EL (cell line): ENCODE measurements at regions not wholly inside any gene's neighbourhood (a gene's known extent, or its start where the extent isn't known, plus 50 kb on each side); places are given as distances from the start of the nearest gene placed in this dataset.

ENCODE experiments used
- DNase-seq: peaks from one replicate; pipeline ENCODE4 v3.0.0-alpha.2; 2016

- DNase-seq, result no peak
Measured at GRCh38 chr3:162213196-162213595, 716.6 kb downstream of the OTOL1 start.

- DNase-seq, result peak; percentile 4
Measured at GRCh38 chr3:162213956-162214355, 717.3 kb downstream of the OTOL1 start.

GRCh38 chr3:162217647-162218046 is 721.0 kb downstream of the OTOL1 start:
- DNase-seq, result peak; percentile 12

GRCh38 chr3:162218479-162218878 is 721.9 kb downstream of the OTOL1 start:
- no peak for DNase-seq

- peak; percentile 10 for DNase-seq
Measured at GRCh38 chr3:162224746-162225145, 728.1 kb downstream of the OTOL1 start.

- DNase-seq, result no peak
Measured at GRCh38 chr3:162236949-162237348, 740.3 kb downstream of the OTOL1 start.

GRCh38 chr3:162250782-162251181 is 754.2 kb downstream of the OTOL1 start:
- no peak for DNase-seq

- no peak for DNase-seq
Measured at GRCh38 chr3:162262129-162262528, 765.5 kb downstream of the OTOL1 start.

GRCh38 chr3:162263596-162263995 is 767.0 kb downstream of the OTOL1 start:
- no peak for DNase-seq

GRCh38 chr3:162269636-162270458 is 773.2 kb downstream of the OTOL1 start:
- DNase-seq, result no peak

GRCh38 chr3:162274070-162274469 is 777.5 kb downstream of the OTOL1 start:
- DNase-seq, result no peak

- no peak for DNase-seq
Measured at GRCh38 chr3:162278834-162279233, 782.2 kb downstream of the OTOL1 start.

- DNase-seq, result no peak
Measured at GRCh38 chr3:162285259-162285658, 788.7 kb downstream of the OTOL1 start.

GRCh38 chr3:162287600-162287999 is 791.0 kb downstream of the OTOL1 start:
- no peak for DNase-seq

- DNase-seq, result no peak
Measured at GRCh38 chr3:162292409-162292808, 795.8 kb downstream of the OTOL1 start.

- peak; percentile 97 for DNase-seq
Measured at GRCh38 chr3:162295323-162295983, 798.8 kb downstream of the OTOL1 start.

GRCh38 chr3:162302983-162303624 is 806.5 kb downstream of the OTOL1 start:
- DNase-seq, result peak; percentile 18

GRCh38 chr3:162317046-162317445 is 820.4 kb downstream of the OTOL1 start:
- no peak for DNase-seq

- peak; percentile 11 for DNase-seq
Measured at GRCh38 chr3:162328649-162329048, 832.0 kb downstream of the OTOL1 start.

- DNase-seq, result no peak
Measured at GRCh38 chr3:162329514-162329913, 832.9 kb downstream of the OTOL1 start.

- DNase-seq, result no peak
Measured at GRCh38 chr3:162332344-162332743, 835.7 kb downstream of the OTOL1 start.

- no peak for DNase-seq
Measured at GRCh38 chr3:162334537-162334936, 837.9 kb downstream of the OTOL1 start.

GRCh38 chr3:162337630-162338029 is 841.0 kb downstream of the OTOL1 start:
- DNase-seq, result peak; percentile 7

GRCh38 chr3:162338514-162338913 is 841.9 kb downstream of the OTOL1 start:
- peak; percentile 38 for DNase-seq
